ENCODE measurements at regions not wholly inside any gene's neighbourhood (a gene's known extent, or its start where the extent isn't known, plus 50 kb on each side); places are given as distances from the start of the nearest gene placed in this dataset.

- Histone ChIP-seq H3K36me3 (ENCODE audit: control insufficient read depth, insufficient read depth, low read length) (no peaks in the 10 kb centered on the region), H2BK15ac (replicated peaks; ENCODE audit: low read depth) (no peak overlapping the region), H4K5ac (ENCODE audit: low read length) (no peak overlapping the region), H3K27ac (ENCODE audit: low read depth, low read length) (no peak overlapping the region), H3K4me1 (ENCODE audit: control insufficient read depth, low read depth, low read length) (no peaks in the 10 kb centered on the region), H3K9ac (ENCODE audit: low read length) (no peak overlapping the region), H3K4ac (ENCODE audit: low read depth, low read length) (no peak overlapping the region), H4K8ac (ENCODE audit: low read depth, low read length) (no peak overlapping the region), H2BK120ac (ENCODE audit: low read depth, low read length) (no peak overlapping the region), H3K23ac (ENCODE audit: low read length) (no peak overlapping the region), H3K27me3 (ENCODE audit: insufficient read depth, low read length, poor library complexity) (no peaks in the 10 kb centered on the region), H2BK5ac (ENCODE audit: low read length) (no peak overlapping the region), H3K79me2 (ENCODE audit: control insufficient read depth, insufficient read depth, low read length) (no peaks in the 10 kb centered on the region), H3K4me3 (ENCODE audit: low read length) (no peak overlapping the region), H2AK5ac (ENCODE audit: low read length) (no peak overlapping the region), H3K4me2 (ENCODE audit: low read length) (no peak overlapping the region), H3K18ac (ENCODE audit: low read length) (no peak overlapping the region), H3K56ac (ENCODE audit: low read length) (no peak overlapping the region), H3K79me1 (ENCODE audit: low read length) (no peaks in the 10 kb centered on the region)
- no peak for DNase-seq
- WGBS (ENCODE audit: extremely low coverage, insufficient coverage, low lambda C conversion rate): no CpG with 5 or more reads among the region's 15 CpGs
Observed at GRCh38 chr5:4093236-4093635, 497.6 kb downstream of the IRX1 start.

- no peak for DNase-seq
- no peak overlapping the region for H4K8ac ChIP-seq (ENCODE audit: low read depth, low read length)
- no peak overlapping the region for H3K56ac ChIP-seq (ENCODE audit: low read length)
- H3K27ac ChIP-seq (ENCODE audit: low read depth, low read length): no peak overlapping the region
- H3K4ac ChIP-seq (ENCODE audit: low read depth, low read length): no peak overlapping the region
- no peaks in the 10 kb centered on the region for H3K27me3 ChIP-seq (ENCODE audit: insufficient read depth, low read length, poor library complexity)
- no peak overlapping the region for H3K4me2 ChIP-seq (ENCODE audit: low read length)
- no peaks in the 10 kb centered on the region for H3K4me1 ChIP-seq (ENCODE audit: control insufficient read depth, low read depth, low read length)
- no peak overlapping the region for H3K4me3 ChIP-seq (ENCODE audit: low read length)
- H3K23ac ChIP-seq (ENCODE audit: low read length): no peak overlapping the region
- no peak overlapping the region for H3K18ac ChIP-seq (ENCODE audit: low read length)
- no peak overlapping the region for H2BK5ac ChIP-seq (ENCODE audit: low read length)
- no peaks in the 10 kb centered on the region for H3K79me2 ChIP-seq (ENCODE audit: control insufficient read depth, insufficient read depth, low read length)
- no peak overlapping the region for H4K5ac ChIP-seq (ENCODE audit: low read length)
- no peak overlapping the region for H2AK5ac ChIP-seq (ENCODE audit: low read length)
- no CpG with 5 or more reads among the region's 4 CpGs for WGBS (ENCODE audit: extremely low coverage, insufficient coverage, low lambda C conversion rate)
- H3K79me1 ChIP-seq (ENCODE audit: low read length): no peaks in the 10 kb centered on the region
- no peak overlapping the region for H2BK120ac ChIP-seq (ENCODE audit: low read depth, low read length)
- no peaks in the 10 kb centered on the region for H3K36me3 ChIP-seq (ENCODE audit: control insufficient read depth, insufficient read depth, low read length)
- H3K9ac ChIP-seq (ENCODE audit: low read length): no peak overlapping the region
- H2BK15ac ChIP-seq (replicated peaks; ENCODE audit: low read depth): no peak overlapping the region
Observed at GRCh38 chr5:4093970-4094369, 498.3 kb downstream of the IRX1 start.

GRCh38 chr5:4095918-4096630 lies 500.4 kb downstream of the IRX1 start:
- Histone ChIP-seq H3K18ac (ENCODE audit: low read length) (no peak overlapping the region), H2AK5ac (ENCODE audit: low read length) (no peak overlapping the region), H3K4me3 (ENCODE audit: low read length) (no peak overlapping the region), H3K4me1 (ENCODE audit: control insufficient read depth, low read depth, low read length) (no peaks in the 10 kb centered on the region), H3K23ac (ENCODE audit: low read length) (no peak overlapping the region), H4K5ac (ENCODE audit: low read length) (no peak overlapping the region), H3K4ac (ENCODE audit: low read depth, low read length) (no peak overlapping the region), H3K27ac (ENCODE audit: low read depth, low read length) (no peak overlapping the region), H2BK5ac (ENCODE audit: low read length) (no peak overlapping the region), H3K56ac (ENCODE audit: low read length) (no peak overlapping the region), H3K27me3 (ENCODE audit: insufficient read depth, low read length, poor library complexity) (no peaks in the 10 kb centered on the region), H2BK15ac (replicated peaks; ENCODE audit: low read depth) (no peak overlapping the region), H4K8ac (ENCODE audit: low read depth, low read length) (no peak overlapping the region), H3K4me2 (ENCODE audit: low read length) (no peak overlapping the region), H3K36me3 (ENCODE audit: control insufficient read depth, insufficient read depth, low read length) (no peaks in the 10 kb centered on the region), H3K9ac (ENCODE audit: low read length) (no peak overlapping the region), H2BK120ac (ENCODE audit: low read depth, low read length) (no peak overlapping the region), H3K79me2 (ENCODE audit: control insufficient read depth, insufficient read depth, low read length) (no peaks in the 10 kb centered on the region), H3K79me1 (ENCODE audit: low read length) (no peaks in the 10 kb centered on the region)
- no CpG with 5 or more reads among the region's 14 CpGs for WGBS (ENCODE audit: extremely low coverage, insufficient coverage, low lambda C conversion rate)
- DNase-seq: no peak

GRCh38 chr5:4097199-4097598 lies 501.6 kb downstream of the IRX1 start:
- Histone ChIP-seq H3K4me2 (ENCODE audit: low read length) (no peak overlapping the region), H3K18ac (ENCODE audit: low read length) (no peak overlapping the region), H3K9ac (ENCODE audit: low read length) (no peak overlapping the region), H4K8ac (ENCODE audit: low read depth, low read length) (no peak overlapping the region), H3K23ac (ENCODE audit: low read length) (no peak overlapping the region), H2BK15ac (replicated peaks; ENCODE audit: low read depth) (no peak overlapping the region), H2AK5ac (ENCODE audit: low read length) (no peak overlapping the region), H3K27ac (ENCODE audit: low read depth, low read length) (no peak overlapping the region), H3K36me3 (ENCODE audit: control insufficient read depth, insufficient read depth, low read length) (no peaks in the 10 kb centered on the region), H4K5ac (ENCODE audit: low read length) (no peak overlapping the region), H3K4me3 (ENCODE audit: low read length) (no peak overlapping the region), H2BK120ac (ENCODE audit: low read depth, low read length) (no peak overlapping the region), H3K27me3 (ENCODE audit: insufficient read depth, low read length, poor library complexity) (no peaks in the 10 kb centered on the region), H3K56ac (ENCODE audit: low read length) (no peak overlapping the region), H3K4me1 (ENCODE audit: control insufficient read depth, low read depth, low read length) (no peaks in the 10 kb centered on the region), H2BK5ac (ENCODE audit: low read length) (no peak overlapping the region), H3K4ac (ENCODE audit: low read depth, low read length) (no peak overlapping the region), H3K79me2 (ENCODE audit: control insufficient read depth, insufficient read depth, low read length) (no peaks in the 10 kb centered on the region), H3K79me1 (ENCODE audit: low read length) (no peaks in the 10 kb centered on the region)
- no CpG with 5 or more reads among the region's 6 CpGs for WGBS (ENCODE audit: extremely low coverage, insufficient coverage, low lambda C conversion rate)
- DNase-seq: no peak

DNA sequence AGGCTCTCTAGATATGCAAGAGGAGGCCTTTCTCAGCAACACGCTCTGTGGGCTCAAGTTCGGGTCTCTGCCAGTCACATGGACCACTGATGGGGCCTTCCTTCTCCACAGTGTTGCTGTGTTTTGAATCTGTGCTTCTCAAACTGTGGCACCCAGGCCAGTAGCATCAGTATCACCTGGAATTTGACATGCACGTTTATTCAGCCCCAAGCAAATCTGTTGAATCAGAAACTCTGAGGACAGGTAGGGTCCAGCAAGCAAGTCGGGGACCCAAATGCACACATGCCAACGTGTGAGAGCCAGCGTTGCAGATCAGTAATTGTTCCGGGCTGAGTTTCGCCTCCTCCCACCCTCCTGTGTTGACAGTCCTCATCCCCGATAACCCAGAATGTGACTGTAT lies 502.6 kb downstream of the IRX1 start:
- no peak overlapping the region for H3K4me2 ChIP-seq (ENCODE audit: low read length)
- no peak overlapping the region for H2AK5ac ChIP-seq (ENCODE audit: low read length)
- H4K5ac ChIP-seq (ENCODE audit: low read length): no peak overlapping the region
- no peaks in the 10 kb centered on the region for H3K27me3 ChIP-seq (ENCODE audit: insufficient read depth, low read length, poor library complexity)
- no peaks in the 10 kb centered on the region for H3K4me1 ChIP-seq (ENCODE audit: control insufficient read depth, low read depth, low read length)
- no peak overlapping the region for H2BK15ac ChIP-seq (replicated peaks; ENCODE audit: low read depth)
- no peak overlapping the region for H2BK120ac ChIP-seq (ENCODE audit: low read depth, low read length)
- H3K23ac ChIP-seq (ENCODE audit: low read length): no peak overlapping the region
- H3K79me2 ChIP-seq (ENCODE audit: control insufficient read depth, insufficient read depth, low read length): no peaks in the 10 kb centered on the region
- H2BK5ac ChIP-seq (ENCODE audit: low read length): no peak overlapping the region
- H3K36me3 ChIP-seq (ENCODE audit: control insufficient read depth, insufficient read depth, low read length): no peaks in the 10 kb centered on the region
- WGBS (ENCODE audit: extremely low coverage, insufficient coverage, low lambda C conversion rate): no CpG with 5 or more reads among the region's 9 CpGs
- no peak for DNase-seq
- no peak overlapping the region for H3K27ac ChIP-seq (ENCODE audit: low read depth, low read length)
- no peak overlapping the region for H3K9ac ChIP-seq (ENCODE audit: low read length)
- H3K4me3 ChIP-seq (ENCODE audit: low read length): no peak overlapping the region
- H4K8ac ChIP-seq (ENCODE audit: low read depth, low read length): no peak overlapping the region
- H3K79me1 ChIP-seq (ENCODE audit: low read length): no peaks in the 10 kb centered on the region
- H3K18ac ChIP-seq (ENCODE audit: low read length): no peak overlapping the region
- no peak overlapping the region for H3K4ac ChIP-seq (ENCODE audit: low read depth, low read length)
- no peak overlapping the region for H3K56ac ChIP-seq (ENCODE audit: low read length)

DNA sequence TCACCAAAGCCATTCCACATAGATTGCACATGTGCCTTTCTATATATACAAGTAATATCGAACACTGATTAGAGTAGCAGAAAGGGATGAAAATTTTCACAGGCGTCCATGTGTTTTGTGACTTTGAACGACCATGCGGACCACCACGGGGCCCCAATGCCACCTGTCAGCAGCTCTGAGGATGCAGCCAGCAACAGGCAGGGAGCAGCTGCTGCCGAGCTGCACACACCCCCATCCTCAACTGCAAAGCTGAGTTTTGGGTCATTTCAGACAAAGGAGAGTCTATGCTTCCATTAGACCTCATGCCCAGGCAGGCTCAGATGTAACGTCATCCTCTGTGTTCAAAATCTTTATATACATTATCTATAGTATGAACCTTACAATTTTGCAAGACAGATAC lies 503.8 kb downstream of the IRX1 start:
- Histone ChIP-seq H3K56ac (ENCODE audit: low read length) (no peak overlapping the region), H3K36me3 (ENCODE audit: control insufficient read depth, insufficient read depth, low read length) (no peaks in the 10 kb centered on the region), H3K9ac (ENCODE audit: low read length) (no peak overlapping the region), H4K8ac (ENCODE audit: low read depth, low read length) (no peak overlapping the region), H3K27ac (ENCODE audit: low read depth, low read length) (no peak overlapping the region), H4K5ac (ENCODE audit: low read length) (no peak overlapping the region), H2AK5ac (ENCODE audit: low read length) (no peak overlapping the region), H3K4me2 (ENCODE audit: low read length) (no peak overlapping the region), H3K4me3 (ENCODE audit: low read length) (no peak overlapping the region), H3K4me1 (ENCODE audit: control insufficient read depth, low read depth, low read length) (no peaks in the 10 kb centered on the region), H3K18ac (ENCODE audit: low read length) (no peak overlapping the region), H2BK5ac (ENCODE audit: low read length) (no peak overlapping the region), H3K79me1 (ENCODE audit: low read length) (no peaks in the 10 kb centered on the region), H2BK120ac (ENCODE audit: low read depth, low read length) (no peak overlapping the region), H3K23ac (ENCODE audit: low read length) (no peak overlapping the region), H3K27me3 (ENCODE audit: insufficient read depth, low read length, poor library complexity) (no peaks in the 10 kb centered on the region), H3K79me2 (ENCODE audit: control insufficient read depth, insufficient read depth, low read length) (no peaks in the 10 kb centered on the region), H3K4ac (ENCODE audit: low read depth, low read length) (no peak overlapping the region), H2BK15ac (replicated peaks; ENCODE audit: low read depth) (no peak overlapping the region)
- DNase-seq: no peak
- WGBS (ENCODE audit: extremely low coverage, insufficient coverage, low lambda C conversion rate): no CpG with 5 or more reads among the region's 7 CpGs
